GM12891 (cell line): ENCODE measurements at regions not wholly inside any gene's neighbourhood (a gene's known extent, or its start where the extent isn't known, plus 50 kb on each side); places are given as distances from the start of the nearest gene placed in this dataset.

Experiments
- DNase-seq: peaks from one replicate; pipeline ENCODE4 v3.0.0; 2011; ENCODE audit warnings: low spot score; ENCODE audit not compliant: insufficient read length
- FAIRE-seq: peaks from 2 replicates; lab custom pipeline; 2011; peaks lifted over from hg19 to GRCh38; lab: Jason Lieb, UNC
- PAX5 ChIP-seq: IDR thresholded peaks from 2 replicates; pipeline ENCODE4 v1.6.1; 2011; ENCODE audit warnings: low read length, moderate library complexity, mild to moderate bottlenecking; ENCODE audit not compliant: insufficient read depth, severe bottlenecking
- POLR2A ChIP-seq: IDR thresholded peaks from 2 replicates; pipeline ENCODE4 v1.6.1; 2011; ENCODE audit warnings: low read depth, low read length, control low read depth
- POLR2AphosphoS5 ChIP-seq: IDR thresholded peaks from 2 replicates; pipeline ENCODE4 v1.6.1; 2011; ENCODE audit warnings: low read depth, low read length, control low read depth
- POU2F2 ChIP-seq: IDR thresholded peaks from 2 replicates; pipeline ENCODE4 v1.6.1; 2011; ENCODE audit warnings: low read depth, mild to moderate bottlenecking, control low read depth, low read length, moderate library complexity
- SPI1 ChIP-seq: IDR thresholded peaks from 2 replicates; pipeline ENCODE4 v1.6.1; 2011; ENCODE audit warnings: low read depth, low read length, control low read depth
- TAF1 ChIP-seq: IDR thresholded peaks from 2 replicates; pipeline ENCODE4 v1.6.1; 2011; ENCODE audit warnings: low read depth, low read length, control low read depth

DNA sequence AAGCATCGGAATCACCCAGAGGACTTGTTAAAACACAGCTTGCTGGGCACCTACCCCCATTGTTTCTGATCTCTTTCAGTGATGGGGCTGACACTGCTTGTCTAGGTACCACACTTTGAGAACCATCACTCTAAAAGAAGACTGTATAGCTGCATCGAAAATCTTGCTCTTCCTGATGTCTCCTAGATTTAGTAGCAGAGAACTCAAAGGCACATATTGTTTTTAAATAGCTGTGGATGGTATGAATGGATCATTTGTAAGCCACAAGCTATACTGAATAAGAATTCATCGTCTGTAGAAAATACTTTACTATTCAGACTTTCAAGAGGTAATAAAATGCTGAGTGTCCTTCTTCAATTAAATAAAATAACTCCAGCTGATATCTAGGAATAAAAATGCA, 405.4 kb downstream of the ANKRD50 start:
- FAIRE-seq = no peak
- no peak for DNase-seq
- TF ChIP-seq TAF1 = no peak
- TF ChIP-seq POLR2AphosphoS5 = no peak
- no peak for TF ChIP-seq POU2F2
- no peak for TF ChIP-seq PAX5
- no peak for TF ChIP-seq SPI1
- no peak for TF ChIP-seq POLR2A

DNA sequence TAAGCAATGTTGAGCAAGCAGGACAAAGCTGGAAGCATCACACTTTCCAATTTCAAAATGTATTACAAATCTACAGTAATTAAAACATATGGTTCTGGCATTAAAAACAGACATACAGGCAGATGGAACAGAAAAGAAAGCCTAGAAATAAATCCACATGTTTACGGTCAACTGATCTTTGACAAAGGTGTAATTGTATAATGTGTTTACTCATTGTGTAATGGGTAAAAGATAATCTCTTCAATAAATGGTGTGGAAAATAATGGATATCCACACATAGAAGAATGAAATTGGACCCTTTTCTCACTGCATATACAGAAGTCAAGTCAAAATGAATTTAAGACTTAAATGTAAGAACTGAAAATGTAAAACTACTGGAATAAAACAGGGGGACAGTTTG, 394.2 kb downstream of the ANKRD50 start:
- DNase-seq (no peak), FAIRE-seq (no peak)
- TF ChIP-seq POU2F2 (no peak), PAX5 (no peak), SPI1 (no peak), POLR2A (no peak), TAF1 (no peak), POLR2AphosphoS5 (no peak)

DNA sequence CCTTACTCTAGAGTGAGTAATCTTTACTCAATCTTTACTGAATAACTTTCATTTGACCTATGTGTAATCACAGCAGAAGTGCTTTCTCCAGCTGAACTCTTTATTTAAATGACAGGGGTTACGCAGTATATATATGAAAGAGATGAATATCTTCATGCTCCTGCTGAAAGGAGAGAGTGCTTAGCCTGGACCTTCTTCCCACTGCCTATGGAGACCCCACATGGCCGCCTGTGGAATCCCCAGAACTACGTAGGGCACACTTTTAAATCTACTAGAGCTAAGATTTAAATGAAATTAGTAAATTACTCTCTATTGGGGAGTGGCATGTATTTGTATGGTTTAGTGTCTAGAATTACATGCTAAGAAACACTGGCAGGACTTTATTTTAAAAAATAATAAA, 391.2 kb downstream of the ANKRD50 start:
- TF ChIP-seq POLR2A = no peak
- TF ChIP-seq TAF1 = no peak
- no peak for TF ChIP-seq POLR2AphosphoS5
- no peak for TF ChIP-seq POU2F2
- no peak for TF ChIP-seq PAX5
- TF ChIP-seq SPI1 = no peak
- DNase-seq (no peak), FAIRE-seq (no peak)

DNA sequence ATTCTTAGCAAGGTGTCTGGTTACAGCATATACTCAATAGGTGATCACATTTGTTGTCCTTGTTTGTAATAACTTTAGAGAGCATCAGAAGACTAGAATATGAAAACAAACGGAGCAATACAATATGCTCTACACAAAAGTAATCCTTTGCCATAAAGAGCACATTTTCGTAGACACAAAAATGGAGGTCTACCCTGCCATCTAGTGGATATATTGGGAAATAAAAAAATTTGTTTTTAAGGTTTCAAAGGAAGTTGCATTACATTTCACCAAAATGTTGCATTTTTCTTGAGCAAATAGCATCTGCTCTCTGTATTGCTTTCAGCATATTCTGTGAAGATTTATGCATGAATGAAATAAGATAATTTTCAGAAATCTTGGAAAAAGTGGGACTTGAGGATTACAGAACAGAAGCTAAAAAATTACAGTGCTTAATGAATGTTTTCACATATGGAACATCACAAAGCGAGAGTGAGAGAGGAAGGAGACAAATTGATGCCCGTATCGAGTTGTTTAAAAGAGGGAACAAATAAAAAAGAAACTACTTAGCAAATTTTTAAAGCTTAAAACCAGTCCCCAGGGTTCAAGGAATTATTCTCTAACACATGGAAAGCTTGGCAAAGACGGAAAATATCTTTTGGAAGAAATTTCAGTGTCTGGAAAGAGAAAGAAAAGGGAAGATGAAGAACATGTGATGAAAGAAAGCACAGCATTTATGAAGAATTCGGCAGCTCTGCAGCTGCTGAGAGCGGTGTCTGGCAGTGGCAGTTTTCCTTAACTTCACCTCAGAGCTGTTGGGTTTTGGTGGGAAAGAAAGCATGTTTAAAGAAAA, 390.1 kb downstream of the ANKRD50 start:
- no peak for DNase-seq
- FAIRE-seq = no peak
- TF ChIP-seq POU2F2 = no peak

DNA sequence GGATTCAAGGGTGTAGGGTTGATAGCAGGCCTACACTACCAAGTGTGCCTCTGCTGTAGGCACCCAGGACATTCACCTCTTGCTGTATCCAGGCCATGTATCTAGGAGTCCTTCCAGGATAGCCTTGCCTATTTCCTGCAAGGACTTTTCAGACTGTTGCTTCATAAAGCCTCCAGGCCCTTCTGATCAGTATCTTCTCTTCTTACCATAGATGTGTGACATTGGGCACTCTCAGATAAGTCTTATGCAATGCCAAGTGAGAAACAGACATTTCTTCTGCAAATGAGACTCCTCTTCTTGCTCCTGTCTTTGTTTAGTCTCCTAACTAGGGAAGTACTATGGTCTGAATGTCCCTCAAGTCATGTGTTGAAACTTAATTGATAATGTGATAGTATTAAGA, 386.8 kb downstream of the ANKRD50 start:
- no peak for FAIRE-seq
- no peak for TF ChIP-seq PAX5
- no peak for TF ChIP-seq POLR2A
- DNase-seq = no peak

DNA sequence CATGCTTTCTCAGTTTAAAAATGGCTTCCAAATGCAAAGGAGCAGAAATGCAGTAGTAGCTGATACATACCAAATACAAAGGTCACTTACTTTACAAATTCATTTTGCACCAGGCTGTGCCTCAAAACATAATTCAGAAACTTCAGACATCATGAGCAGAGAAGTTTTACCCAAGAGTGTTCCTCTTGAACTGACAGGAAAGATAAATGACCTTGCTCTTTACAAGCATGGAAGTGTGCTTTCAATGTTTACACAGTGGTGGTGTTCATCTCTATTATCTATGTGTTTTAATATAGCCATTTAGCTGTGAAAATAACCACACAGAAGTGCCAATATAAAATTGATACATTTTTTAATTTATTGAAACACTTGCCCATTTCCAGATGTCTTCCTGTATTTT, 383.4 kb downstream of the ANKRD50 start:
- no peak for FAIRE-seq
- no peak for TF ChIP-seq POLR2A
- TF ChIP-seq POLR2AphosphoS5 = no peak
- no peak for TF ChIP-seq PAX5
- no peak for TF ChIP-seq TAF1
- TF ChIP-seq SPI1 = no peak
- TF ChIP-seq POU2F2 = no peak
- DNase-seq = no peak

DNA sequence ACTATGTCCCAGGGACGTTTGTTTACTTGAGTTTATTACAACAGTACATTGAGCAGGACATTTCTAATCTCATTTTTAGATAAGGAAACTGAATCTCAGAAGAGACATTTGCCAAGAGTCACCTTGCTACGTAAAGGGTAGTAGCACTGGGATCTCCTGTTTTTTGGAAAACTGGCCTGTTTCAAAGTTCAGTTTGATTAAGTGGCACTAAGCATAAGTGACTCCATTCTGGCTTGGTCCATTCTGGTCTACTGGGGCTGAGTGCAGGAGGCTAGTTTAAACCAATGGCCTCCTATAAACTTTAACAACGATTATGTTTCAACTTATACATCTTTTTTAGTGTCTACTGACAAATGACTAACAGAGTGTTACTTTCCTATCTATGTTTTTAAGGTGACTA, 382.5 kb downstream of the ANKRD50 start:
- no peak for TF ChIP-seq POLR2A
- no peak for TF ChIP-seq POU2F2
- no peak for TF ChIP-seq PAX5
- no peak for TF ChIP-seq SPI1
- TF ChIP-seq POLR2AphosphoS5 = no peak
- no peak for TF ChIP-seq TAF1

DNA sequence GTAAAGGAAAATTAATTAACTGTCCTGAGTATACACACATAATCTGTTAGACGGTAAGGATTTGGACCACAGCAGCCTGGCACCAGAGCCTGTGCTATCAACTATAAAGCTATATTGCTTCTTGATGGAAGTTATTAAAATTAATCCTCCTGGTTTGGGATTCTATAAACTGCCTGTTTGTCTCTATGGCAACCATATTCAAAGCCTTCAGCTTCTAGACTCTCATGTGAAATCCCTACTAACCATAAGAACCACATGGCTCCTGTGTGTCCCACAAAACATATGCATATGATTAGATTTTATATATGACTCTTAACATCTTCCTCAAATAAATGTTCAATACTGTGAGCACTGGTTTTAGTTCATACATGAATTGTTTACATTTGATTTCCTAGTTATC, 380.8 kb downstream of the ANKRD50 start:
- no peak for TF ChIP-seq POU2F2
- TF ChIP-seq POLR2A = no peak
- no peak for TF ChIP-seq SPI1
- no peak for TF ChIP-seq TAF1
- TF ChIP-seq POLR2AphosphoS5 = no peak
- no peak for TF ChIP-seq PAX5
- DNase-seq = no peak
- no peak for FAIRE-seq

More for the DNA sequence above, 382.5 kb downstream of the ANKRD50 start:
- no peak for DNase-seq
- FAIRE-seq = no peak

DNA sequence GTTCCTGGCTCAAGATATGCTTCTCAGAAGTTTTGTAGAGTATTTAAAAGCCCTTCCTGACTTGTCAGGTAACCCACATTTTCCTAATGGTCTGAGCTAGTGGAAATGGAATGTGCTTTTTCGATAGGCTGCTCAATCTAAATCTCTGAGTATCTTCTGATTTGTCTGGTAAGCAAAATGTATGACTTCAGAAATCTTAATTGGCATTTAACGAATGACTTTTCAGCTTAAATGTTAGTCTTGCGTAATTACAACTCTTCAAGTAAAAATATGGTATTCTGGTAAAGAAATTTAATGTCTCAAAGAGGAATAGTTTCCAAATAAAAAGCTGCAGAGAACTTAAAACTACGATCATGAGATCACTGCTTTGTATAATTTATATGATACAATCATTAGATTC, 379.1 kb downstream of the ANKRD50 start:
- FAIRE-seq (no peak), DNase-seq (no peak)
- TF ChIP-seq PAX5 (no peak), POU2F2 (no peak), TAF1 (no peak), SPI1 (no peak), POLR2AphosphoS5 (no peak), POLR2A (no peak)

DNA sequence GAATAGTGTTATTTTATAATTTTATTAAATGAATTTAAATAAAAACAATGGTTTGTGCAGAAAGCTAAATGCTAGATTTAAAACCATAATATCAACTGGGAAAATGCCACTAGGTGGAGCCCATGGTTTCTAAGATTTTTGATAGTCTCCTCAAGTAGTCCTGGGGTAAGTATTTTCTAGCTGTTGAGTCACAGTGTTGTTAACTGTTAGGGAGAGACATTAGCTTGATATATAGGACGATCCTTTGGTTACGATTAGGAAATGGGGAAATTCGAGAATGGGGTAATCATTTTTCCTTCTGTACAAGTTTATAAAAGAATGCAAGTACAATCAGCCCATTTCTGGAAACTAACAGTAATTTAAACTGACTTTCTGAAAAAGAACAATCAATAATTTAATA, 378.4 kb downstream of the ANKRD50 start:
- DNase-seq = no peak
- FAIRE-seq = no peak
- no peak for TF ChIP-seq POU2F2
- no peak for TF ChIP-seq PAX5
- TF ChIP-seq SPI1 = no peak
- TF ChIP-seq POLR2AphosphoS5 = no peak
- TF ChIP-seq TAF1 = no peak
- TF ChIP-seq POLR2A = no peak

DNA sequence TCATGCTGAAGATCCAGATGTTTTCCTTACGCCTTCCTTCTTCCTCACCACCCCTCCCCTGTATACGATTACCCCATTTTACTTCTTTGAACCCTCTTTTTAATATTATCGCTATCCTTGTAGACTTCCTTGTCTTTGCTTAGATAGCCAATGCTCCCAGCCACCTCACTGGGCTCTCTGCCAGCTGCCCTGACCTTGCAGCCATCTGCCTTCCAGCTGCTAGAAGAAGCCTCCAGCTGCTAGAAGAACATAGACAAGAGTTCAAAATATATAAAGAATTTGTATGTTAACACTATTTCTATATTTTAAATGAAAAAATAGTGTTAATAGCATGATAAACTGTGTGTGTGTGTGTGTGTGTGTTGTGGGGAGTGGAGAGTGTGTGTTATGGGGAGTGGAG, 374.7 kb downstream of the ANKRD50 start:
- TF ChIP-seq POLR2AphosphoS5 (no peak), PAX5 (no peak), POLR2A (no peak), POU2F2 (no peak), SPI1 (no peak), TAF1 (no peak)
- no peak for FAIRE-seq
- DNase-seq = no peak
